Glutamatergic neuron (in vitro differentiated cells): ENCODE measurements at regions not wholly inside any gene's neighbourhood (a gene's known extent, or its start where the extent isn't known, plus 50 kb on each side); places are given as distances from the start of the nearest gene placed in this dataset.
"Not testable (repeated sequence)": the region's sequence is repeated elsewhere in the genome, so short reads cannot be mapped to it uniquely, and the experiment has no call there.

Experiments used
- DNase-seq: peaks from one replicate; pipeline ENCODE4 v3.0.0; 2022
- H3K27ac Mint-ChIP-seq: one replicate; pipeline ENCODE4 v1.8.0; 2020; ENCODE audit warnings: mild to moderate bottlenecking, mixed read lengths, inconsistent platforms; ENCODE audit not compliant: unreplicated experiment
- H3K27me3 Mint-ChIP-seq: one replicate; pipeline ENCODE4 v1.8.0; 2020; ENCODE audit warnings: mild to moderate bottlenecking, moderate library complexity, mixed read lengths, inconsistent platforms; ENCODE audit not compliant: unreplicated experiment
- H3K36me3 Mint-ChIP-seq: one replicate; pipeline ENCODE4 v1.8.0; 2020; ENCODE audit warnings: mild to moderate bottlenecking, mixed read lengths, inconsistent platforms; ENCODE audit not compliant: unreplicated experiment
- H3K4me1 Mint-ChIP-seq: one replicate; pipeline ENCODE4 v1.8.0; 2020; ENCODE audit warnings: mild to moderate bottlenecking, low read depth, mixed read lengths, inconsistent platforms; ENCODE audit not compliant: unreplicated experiment
- H3K4me3 Mint-ChIP-seq: one replicate; pipeline ENCODE4 v1.8.0; 2020; ENCODE audit warnings: mild to moderate bottlenecking, mixed read lengths, inconsistent platforms; ENCODE audit not compliant: unreplicated experiment
- H3K9me3 Mint-ChIP-seq: one replicate; pipeline ENCODE4 v1.8.0; 2020; ENCODE audit warnings: mild to moderate bottlenecking, moderate library complexity, mixed read lengths, inconsistent platforms; ENCODE audit not compliant: unreplicated experiment
- CTCF ChIP-seq: fragments of 200-600 bp; sonication (generic); IDR thresholded peaks from one replicate; pipeline ENCODE4 v1.5.0; 2021; ENCODE audit not compliant: partially characterized antibody, unreplicated experiment

GRCh38 chr2:193154076-193154475 is 959.3 kb upstream of the TMEFF2 start:
- no peak overlapping the region for H3K4me3 Mint-ChIP-seq
- H3K27me3 Mint-ChIP-seq = no peaks in the 10 kb centered on the region
- no peaks in the 10 kb centered on the region for H3K9me3 Mint-ChIP-seq
- no peak overlapping the region for H3K27ac Mint-ChIP-seq
- DNase-seq = no peak
- no peaks in the 10 kb centered on the region for H3K4me1 Mint-ChIP-seq
- H3K36me3 Mint-ChIP-seq = no peaks in the 10 kb centered on the region
- TF ChIP-seq CTCF = no peak

GRCh38 chr2:193153576-193153975 is 958.8 kb upstream of the TMEFF2 start:
- Mint-ChIP-seq H3K4me1 (no peaks in the 10 kb centered on the region), H3K9me3 (no peaks in the 10 kb centered on the region), H3K4me3 (no peak overlapping the region), H3K27ac (no peak overlapping the region), H3K36me3 (no peaks in the 10 kb centered on the region), H3K27me3 (no peaks in the 10 kb centered on the region)
- DNase-seq = no peak
- no peak for TF ChIP-seq CTCF

- not testable (repeated sequence) for H3K4me1 Mint-ChIP-seq, H3K4me3 Mint-ChIP-seq, H3K27me3 Mint-ChIP-seq, DNase-seq, H3K36me3 Mint-ChIP-seq, H3K27ac Mint-ChIP-seq, H3K9me3 Mint-ChIP-seq
Observed at GRCh38 chr2:193142467-193142866, 947.7 kb upstream of the TMEFF2 start.

GRCh38 chr2:193141998-193142397 is 947.3 kb upstream of the TMEFF2 start:
- no peak overlapping the region for H3K27ac Mint-ChIP-seq
- no peak for TF ChIP-seq CTCF
- H3K36me3 Mint-ChIP-seq = peaks cover 6% of the 10 kb centered on the region
- H3K4me3 Mint-ChIP-seq = no peak overlapping the region
- DNase-seq = no peak
- H3K9me3 Mint-ChIP-seq = no peaks in the 10 kb centered on the region
- no peaks in the 10 kb centered on the region for H3K4me1 Mint-ChIP-seq
- no peaks in the 10 kb centered on the region for H3K27me3 Mint-ChIP-seq

GRCh38 chr2:193140895-193141294 is 946.2 kb upstream of the TMEFF2 start:
- H3K9me3 Mint-ChIP-seq, DNase-seq: not testable (repeated sequence)

GRCh38 chr2:193124815-193125214 is 930.1 kb upstream of the TMEFF2 start:
- Mint-ChIP-seq H3K36me3 (no peaks in the 10 kb centered on the region), H3K27ac (no peak overlapping the region), H3K27me3 (no peaks in the 10 kb centered on the region), H3K4me3 (no peak overlapping the region), H3K9me3 (no peaks in the 10 kb centered on the region), H3K4me1 (no peaks in the 10 kb centered on the region)
- no peak for DNase-seq
- no peak for TF ChIP-seq CTCF

More at GRCh38 chr2:193140895-193141294, 946.2 kb upstream of the TMEFF2 start:
- not testable (repeated sequence) for H3K4me1 Mint-ChIP-seq, H3K27ac Mint-ChIP-seq, H3K36me3 Mint-ChIP-seq, H3K4me3 Mint-ChIP-seq, H3K27me3 Mint-ChIP-seq
